GM12878 (cell line): ENCODE measurements at regions not wholly inside any gene's neighbourhood (a gene's known extent, or its start where the extent isn't known, plus 50 kb on each side); places are given as distances from the start of the nearest gene placed in this dataset.

Experiments
- ATAC-seq: fragments of 200-7000 bp; cut with Tn5 transposase; 3 replicates; pipeline ENCODE4 v1.9.1; 2020; ENCODE audit warnings: mild to moderate bottlenecking, moderate library complexity
- BruUV-seq: library from RNA; stranded (reverse); fragments of 400-500 nt; replicated peaks from 2 replicates; lab custom pipeline; 2021; lab: Mats Ljungman, UMichigan
- CTCF ChIA-PET: fragments of 300-600 bp; sonication (Branson Sonifier 250); formaldehyde crosslinking; extraction: SDS; loops from one replicate; lab custom pipeline; 2021; ENCODE audit warnings: inconsistent platforms; lab: Yijun Ruan, JAX
- POLR2A ChIA-PET: fragments of 350-600 bp; formaldehyde crosslinking; extraction: SDS; loops from one replicate; lab custom pipeline; 2021; ENCODE audit warnings: inconsistent platforms; lab: Charles Lee
- RAD21 ChIA-PET: fragments of 300-600 bp; sonication (Branson Sonifier 250); formaldehyde crosslinking; loops from one replicate; lab custom pipeline; 2023; ENCODE audit warnings: antibody characterized with exemption; ENCODE audit not compliant: unreplicated experiment; lab: Charles Lee
- SMC1A ChIA-PET: fragments of 300-600 bp; sonication (Branson Sonifier 250); formaldehyde crosslinking; loops from one replicate; lab custom pipeline; 2023; ENCODE audit not compliant: unreplicated experiment, uncharacterized antibody; lab: Charles Lee
- DNase-seq: peaks from one replicate; pipeline ENCODE4 v3.0.0-alpha.2; 2011; ENCODE audit warnings: low read depth, low spot score
- FAIRE-seq: peaks from 3 replicates; lab custom pipeline; 2011; peaks lifted over from hg19 to GRCh38; lab: Jason Lieb, UNC
- H2AFZ ChIP-seq: 2 replicates; pipeline ENCODE4 v1.6.0; 2011; ENCODE audit warnings: low read depth, low read length, control low read depth; ENCODE audit not compliant: control insufficient read depth
- H3K27ac ChIP-seq: 2 replicates; pipeline ENCODE4 v1.5.1; 2011; ENCODE audit warnings: control low read depth; ENCODE audit not compliant: control insufficient read depth, insufficient read depth
- H3K27me3 ChIP-seq, 2 experiments: replicated peaks in 1 of 2; 2 replicates each; pipeline versions ENCODE4 v1.6.0 to v1.6.1; 2011; ENCODE audit warnings: low read length in 1 of 2; ENCODE audit not compliant: control insufficient read depth in 2 of 2, insufficient read depth in 2 of 2
- H3K36me3 ChIP-seq, 2 experiments: 2 replicates each; pipeline ENCODE4 v1.5.1; 2011; ENCODE audit warnings: low read length in 1 of 2; ENCODE audit not compliant: control insufficient read depth in 2 of 2, insufficient read depth in 2 of 2
- H3K4me1 ChIP-seq: 2 replicates; pipeline ENCODE4 v1.6.1; 2011; ENCODE audit warnings: mild to moderate bottlenecking, low read length, moderate library complexity, mixed read lengths; ENCODE audit not compliant: control insufficient read depth, insufficient read depth
- H3K4me2 ChIP-seq: 2 replicates; pipeline ENCODE4 v1.6.0; 2011; ENCODE audit warnings: control low read depth; ENCODE audit not compliant: control insufficient read depth, insufficient read depth
- H3K4me3 ChIP-seq: fragments of 200-600 bp; sonication (generic); 2 replicates; pipeline ENCODE4 v1.5.1; 2016
- H3K79me2 ChIP-seq: 2 replicates; pipeline ENCODE4 v1.6.0; 2011; ENCODE audit warnings: low read length; ENCODE audit not compliant: control insufficient read depth, insufficient read depth
- H3K9ac ChIP-seq: 2 replicates; pipeline ENCODE4 v1.8.0; 2011; ENCODE audit warnings: low read length, control low read depth, mixed read lengths; ENCODE audit not compliant: control insufficient read depth, insufficient read depth
- H3K9me3 ChIP-seq: replicated peaks from 3 replicates; pipeline ENCODE4 v1.5.1; 2011; ENCODE audit warnings: mild to moderate bottlenecking, low read length; ENCODE audit not compliant: control insufficient read depth, insufficient read depth
- H4K20me1 ChIP-seq: 2 replicates; pipeline ENCODE4 v1.6.0; 2011; ENCODE audit not compliant: control insufficient read depth, insufficient read depth
- CBFB ChIP-seq: IDR thresholded peaks from 2 replicates; pipeline ENCODE4 v1.6.1; 2016; ENCODE audit warnings: antibody characterized with exemption, low read depth
- DPF2 ChIP-seq: fragments of 450-650 bp; IDR thresholded peaks from 2 replicates; pipeline ENCODE4 v1.6.1; 2017; ENCODE audit warnings: mild to moderate bottlenecking
- EP300 ChIP-seq, 2 experiments: fragments of 150-350 bp in 1 of 2; IDR thresholded peaks; 2 replicates each; pipeline ENCODE4 v1.6.1; 2011 to 2012; ENCODE audit warnings: low read depth in 2 of 2, low read length in 2 of 2, borderline replicate concordance in 1 of 2, improper control_type of control experiment in 1 of 2, inconsistent platforms in 1 of 2; ENCODE audit not compliant: control insufficient read depth in 1 of 2
- EZH2 ChIP-seq: IDR thresholded peaks from 2 replicates; pipeline ENCODE4 v1.6.1; 2012; ENCODE audit warnings: low read depth, mild to moderate bottlenecking, control low read depth, inconsistent platforms, low read length, borderline replicate concordance; ENCODE audit not compliant: control insufficient read depth
- IKZF2 ChIP-seq, 2 experiments: fragments of 450-650 bp; IDR thresholded peaks; 2 replicates each; pipeline ENCODE4 v1.6.1; 2017; ENCODE audit warnings: mild to moderate bottlenecking in 2 of 2, moderate library complexity in 2 of 2
- KDM1A ChIP-seq: fragments of 200-600 bp; sonication (generic); IDR thresholded peaks from 2 replicates; pipeline ENCODE4 v1.6.1; 2016; ENCODE audit warnings: borderline replicate concordance
- MXI1 ChIP-seq: fragments of 150-350 bp; IDR thresholded peaks from 2 replicates; pipeline ENCODE4 v1.6.1; 2011; ENCODE audit warnings: low read depth, mild to moderate bottlenecking, inconsistent platforms, low read length, improper control_type of control experiment
- MYB ChIP-seq: fragments of 150-350 bp; IDR thresholded peaks from 2 replicates; pipeline ENCODE4 v1.6.1; 2014; ENCODE audit warnings: mild to moderate bottlenecking, low read depth, low read length, borderline replicate concordance
- NFXL1 ChIP-seq: fragments of 450-650 bp; IDR thresholded peaks from 2 replicates; pipeline ENCODE4 v1.6.1; 2017; ENCODE audit warnings: antibody characterized with exemption, mild to moderate bottlenecking, borderline replicate concordance
- POLR2AphosphoS2 ChIP-seq: IDR thresholded peaks from 2 replicates; pipeline ENCODE4 v1.6.1; 2011; ENCODE audit warnings: low read depth, mild to moderate bottlenecking, low read length, improper control_type of control experiment, moderate library complexity
- RB1 ChIP-seq: fragments of 450-650 bp; formaldehyde crosslinking; IDR thresholded peaks from 2 replicates; pipeline ENCODE4 v1.6.1; 2017; ENCODE audit warnings: mild to moderate bottlenecking, borderline replicate concordance
- RBBP5 ChIP-seq: fragments of 200-600 bp; sonication (generic); conservative IDR thresholded peaks from 2 replicates; pipeline ENCODE4 v1.6.1; 2016
- SMAD1 ChIP-seq: fragments of 450-650 bp; IDR thresholded peaks from 2 replicates; pipeline ENCODE4 v1.6.1; 2018; ENCODE audit warnings: mild to moderate bottlenecking, low read depth; ENCODE audit not compliant: partially characterized antibody
- SMARCA5 ChIP-seq: fragments of 450-650 bp; IDR thresholded peaks from 2 replicates; pipeline ENCODE4 v1.6.1; 2017; ENCODE audit warnings: mild to moderate bottlenecking
- SPI1 ChIP-seq: IDR thresholded peaks from 2 replicates; pipeline ENCODE4 v1.6.1; 2011; ENCODE audit warnings: low read depth, mild to moderate bottlenecking, low read length, moderate library complexity, borderline replicate concordance; ENCODE audit not compliant: insufficient read depth
- TCF12 ChIP-seq: IDR thresholded peaks from 2 replicates; pipeline ENCODE4 v1.6.1; 2011; ENCODE audit warnings: low read depth, mild to moderate bottlenecking, low read length
- TCF3 ChIP-seq: IDR thresholded peaks from 2 replicates; pipeline ENCODE4 v1.6.1; 2012; ENCODE audit warnings: low read depth, mild to moderate bottlenecking, low read length, borderline replicate concordance; ENCODE audit not compliant: insufficient read depth
- ZZZ3 ChIP-seq: IDR thresholded peaks from 2 replicates; pipeline ENCODE4 v1.6.1; 2011; ENCODE audit warnings: low read depth; ENCODE audit not compliant: control insufficient read depth, insufficient read length
- WGBS: methylation state at CpG from one replicate; pipeline ENCODE4 v1.1.6; 2016; ENCODE audit warnings: low lambda C conversion rate; ENCODE audit not compliant: insufficient replicate concordance, insufficient coverage; ENCODE audit errors: missing lambda C conversion rate; 5-methylcytosine and 5-hydroxymethylcytosine counted together
- in situ Hi-C: fragments of 300-500 bp; cut with MboI; formaldehyde crosslinking; loops from 9 replicates; pipeline ENCODE4 v1.14.3; 2018; ENCODE audit warnings: mixed read lengths
- intact Hi-C: fragments of 100-400 bp; cut with micrococcal nuclease; formaldehyde crosslinking; loops from one replicate; pipeline ENCODE4 v1.14.2; 2022; ENCODE audit not compliant: unreplicated experiment
- TF ChIP-seq, protein P1 (sequence below): IDR thresholded peaks from 2 replicates; pipeline ENCODE4 v1.6.1; 2012; ENCODE audit warnings: low read depth, low read length, improper control_type of control experiment
- TF ChIP-seq, protein P2 (sequence below): IDR thresholded peaks from 2 replicates; pipeline ENCODE4 v1.6.1; 2012; ENCODE audit warnings: low read length, inconsistent platforms

DNA sequence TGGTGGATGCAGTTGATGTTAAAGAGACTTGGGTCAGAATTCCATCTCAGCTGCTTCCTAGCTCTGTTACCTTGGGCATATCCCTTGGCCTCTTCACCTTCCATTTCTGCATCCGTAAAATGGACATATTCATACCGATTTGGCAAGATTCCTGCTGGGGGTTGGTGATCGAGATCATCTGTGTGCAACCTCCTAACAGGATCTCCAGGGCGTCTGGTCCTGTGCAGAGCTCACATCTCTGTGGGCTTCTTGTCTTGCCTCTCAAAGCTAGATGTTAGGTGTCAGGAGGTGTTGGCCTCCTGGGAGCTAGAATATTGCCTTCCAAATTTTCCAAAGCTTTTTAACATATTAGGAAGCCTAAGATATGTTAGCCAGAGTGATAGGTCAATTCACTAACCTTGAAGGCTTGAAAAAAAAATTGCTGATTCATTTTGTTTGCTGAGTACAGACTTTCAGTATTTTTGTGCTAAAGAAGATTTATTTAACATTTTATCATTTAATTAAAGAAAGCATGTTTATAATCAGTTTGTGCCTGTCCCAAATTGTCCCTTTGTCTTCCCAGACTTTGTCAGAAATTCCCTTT, 69.7 kb upstream of the ZNF516 start:
- no peak overlapping the region for H3K4me3 ChIP-seq
- H3K9ac ChIP-seq: no peak overlapping the region
- no peaks in the 10 kb centered on the region for H3K79me2 ChIP-seq
- no peaks in the 10 kb centered on the region for H3K36me3 ChIP-seq
- ChIA-PET POLR2A (no interaction called here), SMC1A (no interaction called here), RAD21 (no interaction called here), CTCF (no interaction called here)
- no peak for TF ChIP-seq RBBP5
- TF ChIP-seq TCF12: no peak
- no peak for TF ChIP-seq EP300 (IDR thresholded peaks at IDR 0.05; ENCODE audit: borderline replicate concordance in 1 of 2, control insufficient read depth in 1 of 2, low read depth in 2 of 2, low read length in 2 of 2)
- TF ChIP-seq MYB: no peak
- no peak for TF ChIP-seq MXI1
- TF ChIP-seq SMAD1: no peak
- TF ChIP-seq CBFB: no peak
- TF ChIP-seq SPI1: no peak
- no peak for TF ChIP-seq EZH2
- TF ChIP-seq ZZZ3: no peak
- no peak for TF ChIP-seq DPF2
- TF ChIP-seq KDM1A: no peak
- TF ChIP-seq SMARCA5: no peak
- no peak for TF ChIP-seq TCF3
- no peak for TF ChIP-seq NFXL1
- TF ChIP-seq IKZF2 (IDR thresholded peaks at IDR 0.05): no peak
- TF ChIP-seq, protein P1, sequence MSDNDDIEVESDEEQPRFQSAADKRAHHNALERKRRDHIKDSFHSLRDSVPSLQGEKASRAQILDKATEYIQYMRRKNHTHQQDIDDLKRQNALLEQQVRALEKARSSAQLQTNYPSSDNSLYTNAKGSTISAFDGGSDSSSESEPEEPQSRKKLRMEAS: no peak
- TF ChIP-seq RB1: no peak
- TF ChIP-seq POLR2AphosphoS2: no peak
- TF ChIP-seq, protein P2, sequence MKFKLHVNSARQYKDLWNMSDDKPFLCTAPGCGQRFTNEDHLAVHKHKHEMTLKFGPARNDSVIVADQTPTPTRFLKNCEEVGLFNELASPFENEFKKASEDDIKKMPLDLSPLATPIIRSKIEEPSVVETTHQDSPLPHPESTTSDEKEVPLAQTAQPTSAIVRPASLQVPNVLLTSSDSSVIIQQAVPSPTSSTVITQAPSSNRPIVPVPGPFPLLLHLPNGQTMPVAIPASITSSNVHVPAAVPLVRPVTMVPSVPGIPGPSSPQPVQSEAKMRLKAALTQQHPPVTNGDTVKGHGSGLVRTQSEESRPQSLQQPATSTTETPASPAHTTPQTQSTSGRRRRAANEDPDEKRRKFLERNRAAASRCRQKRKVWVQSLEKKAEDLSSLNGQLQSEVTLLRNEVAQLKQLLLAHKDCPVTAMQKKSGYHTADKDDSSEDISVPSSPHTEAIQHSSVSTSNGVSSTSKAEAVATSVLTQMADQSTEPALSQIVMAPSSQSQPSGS: no peak
- in situ Hi-C loops: no loop called here
- ATAC-seq (no peak), FAIRE-seq (no peak), DNase-seq (no peak)
- H3K4me2 ChIP-seq: no peak overlapping the region
- peaks cover 0 to 1% of the 10 kb centered on the region in 2 experiments; a peak in 1 of 4 replicates for H3K27me3 ChIP-seq
- intact Hi-C loops: no loop called here
- H3K4me1 ChIP-seq: no peaks in the 10 kb centered on the region
- 37% methylated on average over 4 of the region's 4 CpGs for WGBS
- BruUV-seq: no TSS peak
- H4K20me1 ChIP-seq: no peaks in the 10 kb centered on the region
- no peak overlapping the region for H2AFZ ChIP-seq
- no peak overlapping the region for H3K27ac ChIP-seq
- H3K9me3 ChIP-seq: no peaks in the 10 kb centered on the region; the same call in 1 of the 3 replicates
